Ascending aorta (tissue), 2 donors: ENCODE measurements at regions not wholly inside any gene's neighbourhood (a gene's known extent, or its start where the extent isn't known, plus 50 kb on each side); places are given as distances from the start of the nearest gene placed in this dataset.

Experiments
- DNase-seq, 2 donors: peaks; one replicate each; pipeline ENCODE4 v3.0.0-alpha.2; 2019; ENCODE audit warnings: low spot score in 2 of 2
- H3K27ac ChIP-seq, 2 donors: fragments of 200-600 bp; sonication (generic); one replicate each; pipeline ENCODE4 v1.5.1; 2016 to 2017; ENCODE audit warnings: mild to moderate bottlenecking in 1 of 2
- H3K27me3 ChIP-seq: fragments of 200-600 bp; sonication (generic); one replicate; pipeline ENCODE4 v1.5.1; 2017
- H3K36me3 ChIP-seq, 2 donors: fragments of 200-600 bp; sonication (generic); one replicate each; pipeline ENCODE4 v1.5.1; 2016
- H3K4me1 ChIP-seq, 2 donors: fragments of 200-600 bp; sonication (generic); one replicate each; pipeline ENCODE4 v1.5.1; 2016 to 2017; ENCODE audit warnings: mild to moderate bottlenecking in 1 of 2
- H3K4me3 ChIP-seq, 2 donors: fragments of 200-600 bp; sonication (generic); one replicate each; pipeline ENCODE4 v1.5.1; 2016 to 2017; ENCODE audit warnings: mild to moderate bottlenecking in 1 of 2
- H3K9me3 ChIP-seq, 2 donors: fragments of 200-600 bp; sonication (generic); one replicate each; pipeline ENCODE4 v1.5.1; 2016
- CTCF ChIP-seq, 3 experiments: fragments of 200-600 bp in 2 of 3; fragments of 450-650 bp in 1 of 3; sonication (generic) in 2 of 3; IDR thresholded peaks; one replicate each; pipeline ENCODE4 v1.5.1; 2016 to 2019; ENCODE audit warnings: antibody characterized with exemption in 3 of 3, mild to moderate bottlenecking in 1 of 3, moderate library complexity in 1 of 3
- intact Hi-C: fragments of 100-400 bp; cut with DNase I; formaldehyde crosslinking; loops from one replicate; pipeline ENCODE4 v1.15.1; 2023

- H3K27me3 ChIP-seq = no peaks in the 10 kb centered on the region
- DNase-seq = no peak
- H3K27ac ChIP-seq = no peak overlapping the region
- H3K36me3 ChIP-seq = no peaks in the 10 kb centered on the region
- no peak for TF ChIP-seq CTCF (IDR thresholded peaks at IDR 0.05)
- H3K9me3 ChIP-seq = no peaks in the 10 kb centered on the region
- no peak overlapping the region for H3K4me3 ChIP-seq
- intact Hi-C loops = no loop called here
- no peaks in the 10 kb centered on the region for H3K4me1 ChIP-seq
These were observed 242.0 kb downstream of the NDFIP2 start for GRCh38 chr13:79722885-79723445.

- Histone ChIP-seq H3K9me3 (no peaks in the 10 kb centered on the region), H3K4me1 (no peaks in the 10 kb centered on the region), H3K36me3 (no peaks in the 10 kb centered on the region), H3K4me3 (no peak overlapping the region), H3K27me3 (no peaks in the 10 kb centered on the region), H3K27ac (no peak overlapping the region)
- DNase-seq = no peak
- no peak for TF ChIP-seq CTCF (IDR thresholded peaks at IDR 0.05)
- intact Hi-C loops = no loop called here
These were observed 235.2 kb downstream of the NDFIP2 start for GRCh38 chr13:79716191-79716590.

- no peaks in the 10 kb centered on the region for H3K9me3 ChIP-seq
- H3K4me1 ChIP-seq = no peaks in the 10 kb centered on the region
- H3K27me3 ChIP-seq = no peaks in the 10 kb centered on the region
- no peak for TF ChIP-seq CTCF (IDR thresholded peaks at IDR 0.05)
- intact Hi-C loops = no loop called here
- no peak overlapping the region for H3K27ac ChIP-seq
- no peak for DNase-seq
- no peak overlapping the region for H3K4me3 ChIP-seq
- H3K36me3 ChIP-seq = no peaks in the 10 kb centered on the region
These were observed 230.7 kb downstream of the NDFIP2 start for GRCh38 chr13:79711631-79712030.

- no peaks in the 10 kb centered on the region for H3K9me3 ChIP-seq
- intact Hi-C loops = no loop called here
- TF ChIP-seq CTCF (IDR thresholded peaks at IDR 0.05) = no peak
These were observed 229.4 kb downstream of the NDFIP2 start for GRCh38 chr13:79710376-79710775.

GRCh38 chr13:79709471-79709870 is 228.5 kb downstream of the NDFIP2 start:
- Histone ChIP-seq H3K4me3 (no peak overlapping the region), H3K4me1 (no peaks in the 10 kb centered on the region), H3K27me3 (no peaks in the 10 kb centered on the region), H3K27ac (no peak overlapping the region), H3K9me3 (no peaks in the 10 kb centered on the region), H3K36me3 (no peaks in the 10 kb centered on the region)
- TF ChIP-seq CTCF (IDR thresholded peaks at IDR 0.05) = no peak
- intact Hi-C loops = no loop called here
- no peak for DNase-seq

More at GRCh38 chr13:79710376-79710775, 229.4 kb downstream of the NDFIP2 start:
- DNase-seq = no peak
- Histone ChIP-seq H3K4me1 (no peaks in the 10 kb centered on the region), H3K27ac (no peak overlapping the region), H3K27me3 (no peaks in the 10 kb centered on the region), H3K36me3 (no peaks in the 10 kb centered on the region), H3K4me3 (no peak overlapping the region)

- no peaks in the 10 kb centered on the region for H3K4me1 ChIP-seq
- H3K36me3 ChIP-seq = no peaks in the 10 kb centered on the region
- intact Hi-C loops = no loop called here
- H3K9me3 ChIP-seq = no peaks in the 10 kb centered on the region
- H3K4me3 ChIP-seq = no peak overlapping the region
- no peak for TF ChIP-seq CTCF (IDR thresholded peaks at IDR 0.05)
- H3K27me3 ChIP-seq = no peaks in the 10 kb centered on the region
- no peak for DNase-seq
- no peak overlapping the region for H3K27ac ChIP-seq
These were observed 222.8 kb downstream of the NDFIP2 start for GRCh38 chr13:79703772-79704171.
